ENCODE measurements at regions not wholly inside any gene's neighbourhood (a gene's known extent, or its start where the extent isn't known, plus 50 kb on each side); places are given as distances from the start of the nearest gene placed in this dataset.

DNA sequence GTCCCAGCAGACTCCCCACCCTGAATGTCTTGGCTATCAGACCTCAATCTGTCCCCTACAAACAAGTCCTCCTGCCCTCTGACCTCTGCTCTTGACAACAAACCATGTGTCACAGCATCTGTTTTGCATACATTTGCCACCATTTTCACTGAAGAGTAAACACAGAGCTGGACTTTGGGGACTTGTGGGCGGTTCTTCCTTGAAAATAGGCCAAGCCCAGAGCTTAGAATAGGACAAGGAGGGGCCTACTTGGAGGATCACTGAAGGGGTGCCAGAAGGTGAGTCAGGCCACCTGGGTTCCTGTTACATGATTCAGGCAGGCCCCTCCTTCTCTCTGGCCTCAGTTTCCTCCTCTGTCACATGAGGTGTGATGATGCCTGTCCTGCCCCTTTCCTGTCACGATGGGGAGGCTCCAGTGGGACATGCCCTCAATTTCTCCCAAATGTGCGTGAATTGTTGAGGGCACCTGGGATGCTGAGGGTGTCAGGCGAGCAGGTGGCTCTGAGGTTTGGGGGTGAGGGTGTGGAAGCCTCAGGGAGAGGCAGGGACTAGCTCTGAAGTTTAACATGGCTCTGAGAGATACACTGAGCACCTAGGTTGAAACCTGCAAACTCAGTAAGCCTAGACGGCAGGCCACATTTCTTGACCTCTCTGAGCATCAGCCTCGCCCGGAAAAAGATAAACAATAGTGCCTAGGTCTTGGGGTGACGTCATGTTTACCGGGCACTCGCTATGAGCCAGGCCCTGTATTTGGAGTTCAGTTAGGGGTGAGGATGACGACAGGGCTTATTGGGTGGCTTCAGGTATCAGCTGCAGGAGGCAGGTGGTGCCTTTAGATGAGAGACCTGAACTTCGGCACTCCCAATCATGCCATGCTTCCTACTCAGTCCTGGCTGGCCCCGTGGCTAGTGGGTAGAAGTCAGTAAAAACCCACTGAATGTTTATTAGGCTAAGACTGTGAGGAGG lies 107.6 kb upstream of the PITX1 start:
- TF ChIP-seq, protein P1, sequence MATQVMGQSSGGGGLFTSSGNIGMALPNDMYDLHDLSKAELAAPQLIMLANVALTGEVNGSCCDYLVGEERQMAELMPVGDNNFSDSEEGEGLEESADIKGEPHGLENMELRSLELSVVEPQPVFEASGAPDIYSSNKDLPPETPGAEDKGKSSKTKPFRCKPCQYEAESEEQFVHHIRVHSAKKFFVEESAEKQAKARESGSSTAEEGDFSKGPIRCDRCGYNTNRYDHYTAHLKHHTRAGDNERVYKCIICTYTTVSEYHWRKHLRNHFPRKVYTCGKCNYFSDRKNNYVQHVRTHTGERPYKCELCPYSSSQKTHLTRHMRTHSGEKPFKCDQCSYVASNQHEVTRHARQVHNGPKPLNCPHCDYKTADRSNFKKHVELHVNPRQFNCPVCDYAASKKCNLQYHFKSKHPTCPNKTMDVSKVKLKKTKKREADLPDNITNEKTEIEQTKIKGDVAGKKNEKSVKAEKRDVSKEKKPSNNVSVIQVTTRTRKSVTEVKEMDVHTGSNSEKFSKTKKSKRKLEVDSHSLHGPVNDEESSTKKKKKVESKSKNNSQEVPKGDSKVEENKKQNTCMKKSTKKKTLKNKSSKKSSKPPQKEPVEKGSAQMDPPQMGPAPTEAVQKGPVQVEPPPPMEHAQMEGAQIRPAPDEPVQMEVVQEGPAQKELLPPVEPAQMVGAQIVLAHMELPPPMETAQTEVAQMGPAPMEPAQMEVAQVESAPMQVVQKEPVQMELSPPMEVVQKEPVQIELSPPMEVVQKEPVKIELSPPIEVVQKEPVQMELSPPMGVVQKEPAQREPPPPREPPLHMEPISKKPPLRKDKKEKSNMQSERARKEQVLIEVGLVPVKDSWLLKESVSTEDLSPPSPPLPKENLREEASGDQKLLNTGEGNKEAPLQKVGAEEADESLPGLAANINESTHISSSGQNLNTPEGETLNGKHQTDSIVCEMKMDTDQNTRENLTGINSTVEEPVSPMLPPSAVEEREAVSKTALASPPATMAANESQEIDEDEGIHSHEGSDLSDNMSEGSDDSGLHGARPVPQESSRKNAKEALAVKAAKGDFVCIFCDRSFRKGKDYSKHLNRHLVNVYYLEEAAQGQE (IDR thresholded peaks at IDR 0.05; ENCODE audit: insufficient read depth in 1 of 2, low read depth in 2 of 2, low read length in 2 of 2) = no peak
- no peak for TF ChIP-seq POLR2AphosphoS5 (IDR thresholded peaks at IDR 0.05; ENCODE audit: low read depth, low read length)
- no peak for TF ChIP-seq TAF1 (IDR thresholded peaks at IDR 0.05; ENCODE audit: borderline replicate concordance, insufficient read depth, low read length)
- no peak for TF ChIP-seq SIN3A (IDR thresholded peaks at IDR 0.05; ENCODE audit: borderline replicate concordance, insufficient read depth, low read length)
- TF ChIP-seq FOXP2 (optimal IDR thresholded peaks at IDR 0.05; ENCODE audit: borderline replicate concordance, extremely low read depth, extremely low read length, insufficient read depth) = no peak
